H1 (cell line): ENCODE measurements at regions not wholly inside any gene's neighbourhood (a gene's known extent, or its start where the extent isn't known, plus 50 kb on each side); places are given as distances from the start of the nearest gene placed in this dataset.

ENCODE experiments used
- BACH1 ChIP-seq: IDR thresholded peaks from 2 replicates; pipeline ENCODE4 v1.6.1; 2012; ENCODE audit warnings: low read length, improper control_type of control experiment
- CTBP2 ChIP-seq: IDR thresholded peaks from 2 replicates; pipeline ENCODE4 v1.7.0; 2011; ENCODE audit warnings: borderline replicate concordance, mild to moderate bottlenecking, moderate library complexity, mixed read lengths, low read length; ENCODE audit not compliant: insufficient read depth, insufficient read length
- TEAD4 ChIP-seq: IDR thresholded peaks from 2 replicates; pipeline ENCODE4 v1.6.1; 2012; ENCODE audit warnings: low read depth, low read length, inconsistent platforms, mixed read lengths
- TF ChIP-seq, protein P1 (sequence below): IDR thresholded peaks from 2 replicates; pipeline ENCODE4 v1.6.1; 2012; ENCODE audit warnings: inconsistent platforms

DNA sequence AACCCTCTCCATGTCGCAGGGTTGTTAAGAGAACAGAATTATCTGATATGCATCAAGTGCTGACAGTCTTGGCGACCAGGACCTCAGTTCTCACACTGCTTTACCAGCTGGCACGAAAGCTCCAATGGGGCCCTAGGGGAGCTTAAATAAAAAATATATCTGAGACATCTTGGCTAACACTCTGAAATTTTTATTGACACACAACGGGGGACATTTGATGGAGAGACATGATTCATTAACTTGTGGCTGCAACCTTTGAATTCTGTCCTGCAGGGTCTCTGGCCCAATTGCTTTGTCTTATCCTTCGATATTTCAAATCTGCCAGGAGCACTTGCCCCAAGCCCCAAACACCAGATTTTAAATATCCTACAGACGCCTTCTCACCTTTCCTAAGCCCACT, 567.0 kb downstream of the AJAP1 start (continued):
- TF ChIP-seq BACH1 (no peak), CTBP2 (no peak), TEAD4 (no peak)
- TF ChIP-seq, protein P1, sequence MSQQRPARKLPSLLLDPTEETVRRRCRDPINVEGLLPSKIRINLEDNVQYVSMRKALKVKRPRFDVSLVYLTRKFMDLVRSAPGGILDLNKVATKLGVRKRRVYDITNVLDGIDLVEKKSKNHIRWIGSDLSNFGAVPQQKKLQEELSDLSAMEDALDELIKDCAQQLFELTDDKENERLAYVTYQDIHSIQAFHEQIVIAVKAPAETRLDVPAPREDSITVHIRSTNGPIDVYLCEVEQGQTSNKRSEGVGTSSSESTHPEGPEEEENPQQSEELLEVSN: no peak
